Esophagus muscularis mucosa (tissue), 4 donors: ENCODE measurements at regions not wholly inside any gene's neighbourhood (a gene's known extent, or its start where the extent isn't known, plus 50 kb on each side); places are given as distances from the start of the nearest gene placed in this dataset.

Source experiments
- CTCF ChIP-seq, 3 experiments: fragments of 200-600 bp in 2 of 3; fragments of 450-650 bp in 1 of 3; sonication (generic) in 2 of 3; IDR thresholded peaks; one replicate each; pipeline ENCODE4 v1.5.1; 2017 to 2019; ENCODE audit warnings: antibody characterized with exemption in 3 of 3, mild to moderate bottlenecking in 2 of 3, moderate library complexity in 1 of 3
- EP300 ChIP-seq: sonication (generic); formaldehyde crosslinking; IDR thresholded peaks from one replicate; pipeline ENCODE4 v1.6.1; 2017; ENCODE audit warnings: antibody characterized with exemption
- POLR2AphosphoS5 ChIP-seq, 2 donors: sonication (generic); formaldehyde crosslinking; IDR thresholded peaks; one replicate each; pipeline ENCODE4 v1.6.1; 2017; ENCODE audit warnings: antibody characterized with exemption in 2 of 2

GRCh38 chr10:94239696-94240095, 123.0 kb downstream of the NOC3L start:
- no peak for TF ChIP-seq EP300
- TF ChIP-seq CTCF (IDR thresholded peaks at IDR 0.05): no peak
- TF ChIP-seq POLR2AphosphoS5 (IDR thresholded peaks at IDR 0.05): no peak
